Islet of Langerhans (tissue), 1 donor: ENCODE measurements at regions not wholly inside any gene's neighbourhood (a gene's known extent, or its start where the extent isn't known, plus 50 kb on each side); places are given as distances from the start of the nearest gene placed in this dataset.

Source experiments
- FAIRE-seq: peaks from one replicate; lab custom pipeline; 2011; peaks lifted over from hg19 to GRCh38; lab: Jason Lieb, UNC

DNA sequence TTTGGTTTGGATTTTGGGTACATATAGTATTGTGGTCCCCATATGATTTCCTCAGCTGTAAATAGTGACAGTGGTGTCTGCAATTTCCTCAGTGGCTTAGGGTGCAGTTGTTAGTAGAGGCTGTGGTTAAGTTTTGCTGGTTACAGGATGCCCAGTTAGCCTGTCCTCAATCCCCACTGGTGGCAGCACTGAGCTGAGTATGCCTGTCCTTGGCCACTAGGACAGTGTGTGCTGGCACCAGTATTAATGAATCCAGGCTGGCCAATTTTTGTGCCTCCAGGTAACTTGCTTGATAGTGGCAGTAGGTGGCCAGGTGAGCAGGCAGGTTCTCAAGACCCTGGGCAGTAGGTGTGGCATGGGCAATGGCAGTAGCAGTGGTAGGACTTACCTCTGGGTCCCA lies 973.1 kb downstream of the TMEM182 start:
- FAIRE-seq = no peak

DNA sequence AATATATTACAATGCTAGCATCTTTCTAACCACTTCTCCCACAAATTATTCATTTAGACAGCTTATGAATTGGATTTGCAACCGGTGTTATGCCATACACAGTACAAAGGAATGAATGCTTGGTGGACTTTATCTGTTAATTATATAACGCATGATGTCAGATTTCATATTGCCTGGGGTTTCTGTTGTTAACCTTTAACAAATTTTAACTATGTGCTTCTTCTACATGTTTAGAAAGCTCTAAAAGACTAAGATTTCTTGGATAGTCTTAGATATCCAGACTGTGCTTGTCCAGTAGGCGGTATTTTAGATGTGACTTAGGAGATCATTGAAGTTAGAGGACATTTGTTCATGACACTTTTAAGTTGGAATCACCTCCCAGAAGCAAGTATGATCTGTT lies 976.3 kb downstream of the TMEM182 start:
- no peak for FAIRE-seq

- FAIRE-seq = no peak
Observed at GRCh38 chr2:103738606-103739005, 976.8 kb downstream of the TMEM182 start.

DNA sequence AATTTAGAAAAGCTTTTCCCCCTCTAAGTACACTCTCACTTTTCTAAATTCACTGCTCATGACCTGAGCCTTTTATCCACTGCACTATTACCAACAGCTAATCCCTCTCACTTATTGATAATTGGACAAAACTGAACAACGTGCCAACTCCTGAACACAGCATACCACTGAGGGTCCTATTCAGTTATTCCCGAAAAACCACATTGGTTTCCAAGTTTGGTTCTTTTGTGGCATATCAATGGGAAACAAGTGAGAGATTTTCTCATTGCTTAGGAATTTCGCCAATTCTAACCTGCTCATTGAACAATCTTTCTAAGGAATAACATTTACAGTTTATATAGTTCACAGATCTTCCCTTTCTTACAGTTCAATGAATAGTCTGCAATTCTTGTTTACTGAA lies 977.4 kb downstream of the TMEM182 start:
- FAIRE-seq = no peak

GRCh38 chr2:103739921-103740320 lies 978.1 kb downstream of the TMEM182 start:
- no peak for FAIRE-seq

GRCh38 chr2:103740631-103741030 lies 978.8 kb downstream of the TMEM182 start:
- no peak for FAIRE-seq

DNA sequence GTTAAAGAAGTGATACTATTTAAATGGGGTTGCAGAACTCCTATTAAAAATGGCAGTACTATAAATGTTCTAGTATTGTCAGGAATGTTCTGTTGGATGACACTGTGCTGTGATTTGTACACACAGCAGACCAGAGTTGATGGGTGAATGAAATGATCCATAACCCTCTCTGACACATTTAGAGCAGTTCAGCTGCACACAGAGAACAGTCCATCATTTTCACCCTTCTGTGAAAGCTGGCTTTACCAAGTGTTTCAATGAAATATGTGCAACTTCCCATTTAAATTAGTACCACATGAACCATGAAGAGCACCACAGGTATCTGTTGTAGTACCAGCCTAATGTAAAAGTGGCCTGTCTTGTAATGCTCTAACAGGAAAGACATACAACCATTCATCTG lies 981.4 kb downstream of the TMEM182 start:
- FAIRE-seq = no peak

- no peak for FAIRE-seq
Observed at GRCh38 chr2:103754530-103754929, 992.7 kb downstream of the TMEM182 start.

DNA sequence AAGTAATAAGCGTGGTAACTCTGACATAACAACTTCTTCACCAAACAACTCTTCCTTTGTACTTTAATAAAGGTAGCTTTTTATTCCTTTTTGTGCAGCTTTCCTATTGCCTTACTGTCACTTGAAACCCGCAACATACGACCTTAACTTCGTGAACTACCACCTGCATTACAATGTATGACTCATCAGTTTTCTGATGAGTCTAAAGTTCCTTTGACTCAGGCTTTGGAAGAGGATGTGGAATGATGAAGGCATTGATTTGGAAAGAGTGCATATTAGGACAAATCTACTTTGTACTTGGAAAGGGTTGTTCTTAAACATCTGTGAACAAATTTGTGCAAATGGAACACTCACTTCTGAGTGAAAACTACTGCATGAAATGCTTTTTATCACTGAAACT lies 1012.1 kb downstream of the TMEM182 start:
- FAIRE-seq = no peak

DNA sequence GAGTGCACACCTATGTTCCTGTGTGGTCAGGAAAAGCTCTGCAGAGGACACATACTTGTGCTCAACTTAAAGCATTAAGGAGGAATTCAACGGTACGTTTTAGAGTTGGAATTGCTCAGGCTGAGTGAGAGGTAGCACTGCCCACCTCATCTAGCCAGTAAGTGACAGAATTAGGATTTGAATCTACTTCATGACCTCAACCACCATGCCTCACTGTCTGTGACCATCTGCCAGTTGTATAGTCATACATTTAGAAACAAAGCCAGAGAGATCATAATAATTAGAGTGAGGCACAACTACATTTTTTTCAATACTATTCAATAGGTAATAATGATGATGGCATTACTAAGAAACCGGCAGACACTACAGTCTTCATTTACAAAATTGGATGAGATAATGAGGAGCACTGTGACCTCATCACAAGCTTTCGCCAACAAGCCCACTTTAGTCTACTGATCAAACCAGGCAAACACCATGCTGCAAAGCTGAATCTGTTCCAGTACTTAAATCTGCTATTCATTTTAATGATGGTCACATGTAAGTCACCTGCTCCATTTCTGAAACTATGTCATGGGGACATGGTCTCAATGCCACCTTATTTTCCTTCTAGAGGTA lies 1018.4 kb downstream of the TMEM182 start:
- no peak for FAIRE-seq

DNA sequence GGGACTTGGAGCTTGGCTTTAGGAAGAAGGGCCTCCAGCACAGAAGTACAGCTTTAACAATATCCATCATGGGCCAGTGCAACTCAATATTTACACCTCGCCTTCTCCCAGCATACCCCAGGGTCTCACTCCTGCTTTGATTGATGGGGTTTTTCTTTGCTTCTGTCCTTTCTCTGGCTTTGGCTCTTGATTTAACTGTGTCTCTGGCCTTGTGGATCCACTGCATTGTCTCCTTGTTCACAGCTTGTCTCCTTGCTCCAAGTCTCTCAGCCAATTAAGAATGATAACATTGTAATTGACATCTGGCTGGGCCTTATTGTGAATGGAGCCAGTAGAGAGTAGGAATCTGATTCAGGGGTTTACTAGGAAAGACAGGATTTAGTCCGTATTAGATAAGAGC lies 1019.5 kb downstream of the TMEM182 start:
- FAIRE-seq = no peak

GRCh38 chr2:103784261-103784660 lies 1022.4 kb downstream of the TMEM182 start:
- no peak for FAIRE-seq

DNA sequence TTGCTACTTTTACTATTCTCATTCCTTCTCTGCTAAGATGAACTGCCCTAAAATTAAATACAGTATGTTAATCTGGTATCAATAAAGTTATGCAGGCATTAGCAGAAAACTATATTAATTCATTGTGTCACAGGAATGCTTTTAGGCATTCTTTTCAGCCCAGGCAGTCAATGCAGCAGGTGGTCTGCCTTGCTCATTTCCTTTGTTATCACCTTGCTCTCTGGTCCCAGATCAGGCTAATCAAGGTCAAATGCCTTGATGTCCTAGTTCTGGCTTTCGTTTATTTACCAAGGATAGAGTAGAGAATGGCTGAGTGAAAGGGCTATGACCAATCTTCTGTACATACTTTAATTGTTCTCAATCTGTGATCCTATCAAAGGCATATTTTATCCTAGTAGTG lies 1023.6 kb downstream of the TMEM182 start:
- FAIRE-seq = no peak

DNA sequence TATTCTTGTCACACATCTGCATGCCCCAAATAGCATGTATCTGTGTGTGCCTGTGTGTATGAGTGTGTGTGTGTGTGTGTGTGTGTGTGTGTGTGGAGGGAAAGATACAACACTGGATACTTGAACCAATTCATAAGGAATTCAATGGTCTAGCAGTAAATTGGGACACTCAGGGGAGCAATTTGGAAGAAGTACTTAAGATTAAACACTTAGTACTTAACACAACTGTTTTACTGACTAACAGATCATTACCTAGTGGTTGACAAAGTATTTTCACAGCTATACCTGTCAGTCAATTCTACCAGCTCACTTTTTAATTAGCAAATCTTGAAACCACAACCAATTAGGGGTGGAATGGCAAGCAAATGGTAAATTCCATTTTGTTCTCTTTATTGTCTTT lies 1024.1 kb downstream of the TMEM182 start:
- no peak for FAIRE-seq

DNA sequence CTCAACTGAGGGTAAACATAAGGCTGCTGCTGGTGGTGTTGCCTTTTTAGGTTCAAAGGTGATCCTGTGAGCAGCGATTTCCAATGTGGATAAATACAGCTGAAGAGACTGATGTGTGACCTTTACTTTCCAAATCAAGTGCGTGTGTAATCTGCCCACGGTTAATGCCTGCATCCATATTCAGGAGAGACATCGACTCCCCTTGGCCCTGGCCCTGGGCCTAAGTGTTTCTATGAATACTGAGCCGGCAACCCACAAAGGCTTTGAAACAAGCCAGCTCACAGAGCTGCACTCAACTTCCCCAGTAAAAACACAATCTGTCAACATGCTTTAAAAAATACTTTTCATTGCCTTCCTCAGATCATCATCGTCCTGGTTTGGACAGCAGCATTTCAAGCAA lies 1026.6 kb downstream of the TMEM182 start:
- no peak for FAIRE-seq

DNA sequence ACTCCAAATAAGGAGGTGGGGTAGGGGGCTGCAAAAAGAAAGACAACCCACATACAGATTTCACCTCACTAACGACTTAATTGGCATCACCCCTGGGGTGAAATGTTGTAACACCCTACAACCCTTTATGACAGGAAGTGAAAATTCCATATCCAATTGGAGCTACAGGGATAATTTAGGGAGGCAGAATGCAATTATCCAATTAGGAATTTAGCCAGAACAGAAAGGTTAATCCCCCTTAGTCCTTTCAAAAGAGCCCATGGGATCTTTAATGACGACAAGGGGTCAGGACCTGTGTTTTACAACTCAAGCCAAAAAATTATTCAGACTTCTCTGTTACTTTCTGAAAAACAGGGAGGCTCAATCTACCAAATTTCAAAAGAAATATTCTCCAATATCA lies 1027.1 kb downstream of the TMEM182 start:
- no peak for FAIRE-seq

- FAIRE-seq = no peak
Observed at GRCh38 chr2:103789381-103790095, 1027.7 kb downstream of the TMEM182 start.

DNA sequence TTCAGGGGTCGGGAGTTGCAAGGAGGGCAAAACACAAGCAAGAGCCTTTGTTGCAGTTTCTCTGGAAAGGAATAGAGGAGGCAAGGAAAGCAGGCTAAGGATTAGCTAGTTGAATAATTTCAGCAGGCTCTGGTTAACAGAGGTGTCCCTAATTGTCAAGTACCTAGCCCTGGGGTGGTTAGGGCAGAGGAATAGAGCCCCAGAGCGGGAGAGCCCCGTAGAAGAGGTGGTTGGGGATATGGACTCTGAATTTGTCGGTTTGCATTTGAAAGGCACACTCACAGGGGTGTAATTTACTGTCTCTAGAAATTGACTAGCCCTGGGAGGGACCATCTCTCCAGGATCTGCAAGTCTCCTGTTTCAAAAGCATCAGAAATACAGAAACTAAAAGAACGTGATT lies 1030.2 kb downstream of the TMEM182 start:
- no peak for FAIRE-seq

- peak; percentile 62 for FAIRE-seq
Observed at GRCh38 chr2:103798291-103798690, 1036.5 kb downstream of the TMEM182 start.

- FAIRE-seq = no peak
Observed at GRCh38 chr2:103804013-103804412, 1042.2 kb downstream of the TMEM182 start.

DNA sequence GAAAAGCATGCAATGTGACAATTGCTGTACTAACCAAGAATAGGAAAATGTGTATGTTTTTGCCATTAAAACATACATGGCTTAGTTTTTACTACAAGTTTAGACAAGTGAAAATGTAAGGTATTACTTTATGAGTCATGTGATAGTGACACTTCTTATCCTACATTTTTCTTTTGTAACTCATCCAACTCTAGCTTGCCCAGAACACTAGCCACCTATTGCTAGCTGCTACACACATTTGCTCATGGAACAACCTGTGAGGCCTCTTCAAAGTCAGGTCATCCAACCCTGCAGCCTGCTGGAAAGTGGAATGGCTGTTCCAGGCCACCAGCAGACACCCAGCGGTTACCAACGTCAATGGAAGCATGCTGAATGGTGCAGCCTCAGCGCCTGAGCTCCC lies 1043.9 kb downstream of the TMEM182 start:
- FAIRE-seq = no peak

DNA sequence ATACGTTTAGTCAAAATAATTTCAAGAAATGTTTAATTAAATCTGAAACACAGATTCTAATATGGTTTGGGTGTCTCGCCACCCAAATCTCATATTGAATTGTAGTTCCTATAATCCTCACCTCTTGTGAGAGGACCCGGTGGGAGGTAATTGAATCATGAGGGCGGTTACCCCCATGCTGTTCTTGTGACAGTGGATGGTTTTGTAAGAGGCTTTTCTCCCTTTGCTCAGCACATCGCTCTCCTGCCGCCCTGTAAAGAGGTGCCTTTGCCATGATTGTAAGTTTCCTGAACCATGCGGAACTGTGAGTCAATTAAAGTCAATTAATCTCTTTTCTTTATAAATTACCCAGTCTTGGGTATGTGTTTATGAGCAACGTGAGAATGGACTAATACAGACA lies 1045.1 kb upstream of the POU3F3 start:
- FAIRE-seq = no peak

GRCh38 chr2:103809415-103809814 lies 1044.5 kb upstream of the POU3F3 start:
- FAIRE-seq = no peak

- no peak for FAIRE-seq
Observed at GRCh38 chr2:103809941-103810441, 1043.9 kb upstream of the POU3F3 start.
